AG10803 (cell line): ENCODE measurements at regions not wholly inside any gene's neighbourhood (a gene's known extent, or its start where the extent isn't known, plus 50 kb on each side); places are given as distances from the start of the nearest gene placed in this dataset.
A peak's percentile ranks its signal among the peaks of the same experiment; 100 is the strongest.

Source experiments
- DNase-seq: peaks from one replicate; pipeline ENCODE4 v3.0.0; 2010; ENCODE audit warnings: low read depth
- H3K4me3 ChIP-seq: 2 replicates; pipeline ENCODE4 v1.5.1; 2011; ENCODE audit warnings: mild to moderate bottlenecking, low read length, control low read depth
- TF ChIP-seq, protein P1 (sequence below): conservative IDR thresholded peaks from 2 replicates; pipeline ENCODE4 v1.5.1; 2011; ENCODE audit warnings: mild to moderate bottlenecking, low read length, control low read depth, inconsistent platforms

DNA sequence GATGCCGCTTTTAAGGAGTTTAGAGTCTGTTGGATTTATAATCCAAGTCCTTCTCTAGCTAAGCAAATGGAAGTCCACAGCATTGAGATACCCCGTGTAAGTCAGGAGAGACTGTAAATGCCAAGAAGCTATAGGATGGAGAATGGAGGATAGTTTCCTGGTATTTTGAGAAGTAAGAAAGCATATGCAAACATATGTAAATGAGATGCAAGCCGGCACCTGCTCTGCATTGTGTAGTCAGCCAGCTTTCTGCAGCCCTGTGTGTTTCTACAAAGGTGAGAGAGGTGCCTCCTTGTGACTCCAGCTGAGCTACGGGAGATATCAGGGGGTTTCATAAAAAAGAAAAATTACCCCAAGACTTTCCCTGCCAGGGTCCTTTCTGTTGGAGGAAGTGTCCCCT, 176.3 kb downstream of the RPS24 start:
- DNase-seq: no peak
- no peak overlapping the region for H3K4me3 ChIP-seq
- TF ChIP-seq, protein P1, sequence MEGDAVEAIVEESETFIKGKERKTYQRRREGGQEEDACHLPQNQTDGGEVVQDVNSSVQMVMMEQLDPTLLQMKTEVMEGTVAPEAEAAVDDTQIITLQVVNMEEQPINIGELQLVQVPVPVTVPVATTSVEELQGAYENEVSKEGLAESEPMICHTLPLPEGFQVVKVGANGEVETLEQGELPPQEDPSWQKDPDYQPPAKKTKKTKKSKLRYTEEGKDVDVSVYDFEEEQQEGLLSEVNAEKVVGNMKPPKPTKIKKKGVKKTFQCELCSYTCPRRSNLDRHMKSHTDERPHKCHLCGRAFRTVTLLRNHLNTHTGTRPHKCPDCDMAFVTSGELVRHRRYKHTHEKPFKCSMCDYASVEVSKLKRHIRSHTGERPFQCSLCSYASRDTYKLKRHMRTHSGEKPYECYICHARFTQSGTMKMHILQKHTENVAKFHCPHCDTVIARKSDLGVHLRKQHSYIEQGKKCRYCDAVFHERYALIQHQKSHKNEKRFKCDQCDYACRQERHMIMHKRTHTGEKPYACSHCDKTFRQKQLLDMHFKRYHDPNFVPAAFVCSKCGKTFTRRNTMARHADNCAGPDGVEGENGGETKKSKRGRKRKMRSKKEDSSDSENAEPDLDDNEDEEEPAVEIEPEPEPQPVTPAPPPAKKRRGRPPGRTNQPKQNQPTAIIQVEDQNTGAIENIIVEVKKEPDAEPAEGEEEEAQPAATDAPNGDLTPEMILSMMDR: no peak

DNA sequence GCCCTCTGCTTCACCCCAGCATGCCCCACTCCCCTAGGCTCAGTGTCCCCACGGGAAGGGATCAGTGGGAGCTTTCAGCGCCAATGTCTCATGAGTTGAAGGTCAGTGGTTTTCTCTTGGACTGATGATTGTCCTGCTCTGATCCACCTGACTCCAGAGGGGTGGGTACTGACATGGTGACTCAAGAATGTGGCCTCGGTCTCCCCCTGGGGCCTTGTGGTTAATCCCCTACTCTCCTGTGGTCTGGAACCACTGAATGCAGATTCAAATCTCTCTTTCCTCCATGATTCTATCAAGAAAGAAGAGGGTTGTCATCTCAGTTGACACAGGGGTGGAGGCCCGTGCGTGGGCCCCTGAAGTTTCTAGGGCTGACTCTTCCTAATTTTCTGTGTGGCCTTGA, 176.9 kb downstream of the RPS24 start:
- no peak overlapping the region for H3K4me3 ChIP-seq
- no peak for DNase-seq
- TF ChIP-seq, protein P1: no peak

DNA sequence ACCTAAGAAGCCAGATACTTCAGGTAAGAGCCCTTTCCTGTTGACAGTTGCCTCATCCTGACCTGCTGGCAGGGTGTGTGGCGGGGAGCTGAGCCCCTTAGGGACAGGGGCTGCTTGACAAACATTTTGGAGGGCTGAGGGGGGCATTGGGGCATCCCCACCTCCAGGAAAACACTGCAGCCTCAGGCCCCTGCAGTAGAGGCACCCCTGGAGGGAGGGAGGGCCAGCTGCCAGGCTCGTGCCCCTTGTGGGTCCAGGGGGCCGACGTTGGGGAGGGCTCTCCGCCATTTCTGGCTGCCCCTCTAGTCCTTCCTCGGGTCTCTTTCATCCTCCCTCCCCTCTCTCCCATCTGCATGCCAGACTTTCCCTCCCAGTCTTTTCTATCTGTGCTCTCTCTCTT, 177.3 kb downstream of the RPS24 start:
- DNase-seq: no peak
- H3K4me3 ChIP-seq: no peak overlapping the region
- TF ChIP-seq, protein P1: no peak

DNA sequence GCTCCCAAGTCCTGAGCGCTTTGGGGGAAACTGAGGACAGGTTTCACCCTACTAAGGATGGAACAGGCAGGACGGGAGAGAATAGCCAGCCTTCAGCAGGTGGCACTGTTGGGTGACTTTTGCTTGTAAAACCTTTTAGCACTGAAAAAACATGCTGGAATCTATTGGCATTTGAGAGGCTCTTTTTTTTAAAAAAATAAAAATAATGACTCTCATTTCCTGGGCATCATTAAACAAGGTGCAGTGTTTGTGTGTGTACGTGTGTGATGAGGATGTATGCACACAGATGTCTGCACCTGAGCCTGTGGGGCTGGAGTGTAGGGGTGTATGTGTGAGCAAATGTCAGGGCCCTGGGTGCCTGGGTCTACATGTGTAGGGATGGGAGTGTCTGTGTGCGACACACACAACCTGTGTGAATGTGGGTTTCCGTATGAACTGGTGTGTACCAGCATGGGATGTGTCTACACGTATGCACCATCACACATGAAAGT, 177.9 kb downstream of the RPS24 start:
- DNase-seq: peak; percentile 63
- no peak overlapping the region for H3K4me3 ChIP-seq
- TF ChIP-seq, protein P1: peak; percentile 85

DNA sequence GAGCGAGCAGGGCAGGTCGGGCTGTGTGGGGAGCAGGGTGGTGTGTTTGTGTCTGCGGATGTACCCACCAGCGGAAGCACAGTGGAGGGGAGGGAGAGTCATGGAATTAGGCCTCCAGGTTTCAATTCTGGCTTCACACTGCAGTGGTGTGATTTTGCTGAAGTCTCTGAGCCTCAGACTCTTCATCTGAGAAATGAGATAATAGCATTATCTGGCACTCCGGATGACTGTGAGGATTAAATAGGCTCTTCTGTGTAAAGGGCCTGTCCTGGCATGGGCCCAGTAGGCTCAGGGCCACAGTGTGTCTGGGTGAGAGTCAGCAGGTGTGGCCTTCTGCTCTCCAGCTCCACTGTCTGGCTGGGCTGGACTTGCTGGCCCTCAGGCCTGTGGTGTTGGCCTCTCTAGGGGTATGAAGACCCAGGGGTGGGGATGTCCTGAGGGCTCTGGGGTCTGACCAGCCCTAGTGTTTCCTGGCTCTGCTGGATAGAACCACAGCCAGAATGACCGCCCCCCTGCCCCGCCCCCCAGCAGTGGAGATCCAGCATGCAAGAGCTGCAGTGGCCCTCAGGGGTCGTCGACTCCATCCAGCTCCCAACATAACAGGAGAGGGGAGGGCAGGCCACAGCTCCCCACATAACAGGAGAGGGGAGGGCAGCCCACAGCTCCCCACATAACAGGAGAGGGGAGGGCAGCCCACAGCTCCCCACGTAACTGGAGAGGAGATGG, 178.6 kb downstream of the RPS24 start:
- H3K4me3 ChIP-seq: no peak overlapping the region
- DNase-seq: no peak
- TF ChIP-seq, protein P1: no peak

DNA sequence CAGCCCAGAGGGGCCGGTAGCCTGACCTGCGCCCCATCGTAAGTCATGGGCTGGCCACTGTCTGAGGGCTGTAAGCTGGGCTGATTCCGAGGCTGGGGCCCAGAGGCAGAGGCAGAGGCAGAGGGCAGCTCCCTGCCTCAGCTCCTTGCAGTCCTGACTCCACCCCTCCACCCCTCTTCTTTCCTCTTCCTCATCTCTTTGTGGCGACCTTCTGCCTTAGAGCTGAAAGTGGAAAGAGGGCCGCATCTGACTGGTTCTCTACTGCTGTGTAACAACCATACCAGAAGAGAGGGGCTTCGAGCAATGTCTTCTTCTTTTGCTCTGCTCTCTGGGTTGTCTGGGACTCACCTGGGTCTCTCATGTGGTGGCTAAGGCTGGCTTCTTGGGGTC, 179.1 kb downstream of the RPS24 start:
- no peak for DNase-seq

DNA sequence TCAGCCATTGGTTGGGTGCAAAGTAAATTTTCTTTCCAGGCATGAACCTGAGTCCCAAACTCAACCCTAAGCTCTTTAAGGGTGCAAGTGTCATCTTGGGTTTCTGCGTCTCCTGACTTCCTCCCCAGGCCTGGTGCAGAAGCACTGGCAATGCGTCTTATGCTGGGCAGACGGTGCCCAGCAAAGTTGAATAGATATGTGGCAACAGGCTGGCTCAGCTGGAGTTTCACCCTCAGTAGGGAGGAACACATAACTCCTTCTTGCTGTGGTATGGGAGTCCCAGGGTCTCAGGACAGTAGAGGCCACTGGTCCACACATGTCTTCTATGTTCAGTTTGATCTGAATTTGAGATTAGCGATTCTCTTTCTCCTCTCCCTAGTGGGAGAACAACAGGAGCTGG, 181.3 kb downstream of the RPS24 start:
- TF ChIP-seq, protein P1: no peak
- DNase-seq: no peak
- H3K4me3 ChIP-seq: no peak overlapping the region

More for the DNA sequence above, 179.1 kb downstream of the RPS24 start:
- H3K4me3 ChIP-seq: no peak overlapping the region
- TF ChIP-seq, protein P1: no peak
